ENCODE measurements at regions not wholly inside any gene's neighbourhood (a gene's known extent, or its start where the extent isn't known, plus 50 kb on each side); places are given as distances from the start of the nearest gene placed in this dataset.

- DNase-seq (ENCODE audit: low read depth in 2 of 2), result no peak
- H3K4me3 ChIP-seq (replicated peaks in 1 of 2; ENCODE audit: low read depth in 2 of 2, low read length in 2 of 2), result no peak overlapping the region
- TF ChIP-seq CTCF (IDR thresholded peaks at IDR 0.05; ENCODE audit: low read depth, low read length), result no peak
These were observed 665.8 kb upstream of the ID2 start for GRCh38 chr2:8015848-8016600.

GRCh38 chr2:8016688-8017087 lies 665.2 kb upstream of the ID2 start:
- no peak overlapping the region for H3K4me3 ChIP-seq (replicated peaks in 1 of 2; ENCODE audit: low read depth in 2 of 2, low read length in 2 of 2)
- no peak for DNase-seq (ENCODE audit: low read depth in 2 of 2)
- TF ChIP-seq CTCF (IDR thresholded peaks at IDR 0.05; ENCODE audit: low read depth, low read length), result no peak

- no peak for DNase-seq (ENCODE audit: low read depth in 2 of 2)
- H3K4me3 ChIP-seq (replicated peaks in 1 of 2; ENCODE audit: low read depth in 2 of 2, low read length in 2 of 2), result no peak overlapping the region
- no peak for TF ChIP-seq CTCF (IDR thresholded peaks at IDR 0.05; ENCODE audit: low read depth, low read length)
These were observed 662.9 kb upstream of the ID2 start for GRCh38 chr2:8018956-8019355.

GRCh38 chr2:8019934-8020333 lies 661.9 kb upstream of the ID2 start:
- no peak for TF ChIP-seq CTCF (IDR thresholded peaks at IDR 0.05; ENCODE audit: low read depth, low read length)
- H3K4me3 ChIP-seq (replicated peaks in 1 of 2; ENCODE audit: low read depth in 2 of 2, low read length in 2 of 2), result no peak overlapping the region
- DNase-seq (ENCODE audit: low read depth in 2 of 2), result no peak

GRCh38 chr2:8021921-8022320 lies 659.9 kb upstream of the ID2 start:
- TF ChIP-seq CTCF (IDR thresholded peaks at IDR 0.05; ENCODE audit: low read depth, low read length), result no peak
- no peak overlapping the region for H3K4me3 ChIP-seq (replicated peaks in 1 of 2; ENCODE audit: low read depth in 2 of 2, low read length in 2 of 2)
- DNase-seq (ENCODE audit: low read depth in 2 of 2), result no peak

- H3K4me3 ChIP-seq (replicated peaks in 1 of 2; ENCODE audit: low read depth in 2 of 2, low read length in 2 of 2), result no peak overlapping the region
- DNase-seq (ENCODE audit: low read depth in 2 of 2), result no peak
- TF ChIP-seq CTCF (IDR thresholded peaks at IDR 0.05; ENCODE audit: low read depth, low read length), result no peak
These were observed 658.8 kb upstream of the ID2 start for GRCh38 chr2:8022908-8023640.
